ENCODE measurements at regions not wholly inside any gene's neighbourhood (a gene's known extent, or its start where the extent isn't known, plus 50 kb on each side); places are given as distances from the start of the nearest gene placed in this dataset.
A peak's percentile ranks its signal among the peaks of the same experiment; 100 is the strongest.

DNA sequence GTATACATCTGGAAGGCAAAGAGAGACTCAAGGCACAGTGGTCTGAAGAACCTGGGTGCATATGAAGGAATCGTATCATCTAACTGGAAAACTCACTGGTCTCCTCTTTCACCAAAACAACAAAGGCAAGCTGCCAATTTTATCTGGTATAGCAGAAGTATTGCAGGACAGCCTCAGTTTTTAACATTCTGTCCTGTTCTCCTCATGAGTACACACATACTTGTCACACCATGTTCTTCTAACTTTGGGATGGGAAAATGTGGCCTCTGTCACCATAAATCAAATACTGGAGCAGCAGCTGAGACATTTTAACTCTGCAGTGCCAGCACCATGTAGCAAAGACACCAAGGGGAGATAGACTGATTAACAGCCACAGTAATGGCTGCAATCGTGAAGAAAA, 199.1 kb upstream of the CNR1 start:
- Histone ChIP-seq H3K27ac (ENCODE audit: low read depth, low read length) (no peak overlapping the region), H3K9me3 (ENCODE audit: insufficient read depth, low read depth, low read length) (no peaks in the 10 kb centered on the region), H3K36me3 (ENCODE audit: insufficient read depth, low read length) (no peaks in the 10 kb centered on the region), H3K4me2 (ENCODE audit: low read length) (no peak overlapping the region), H3K27me3 (ENCODE audit: insufficient read depth, low read length) (no peaks in the 10 kb centered on the region), H3K4me1 (ENCODE audit: insufficient read depth, low read length) (peaks cover 21% of the 10 kb centered on the region), H3K9ac (ENCODE audit: low read length) (no peak overlapping the region), H3K79me2 (ENCODE audit: insufficient read depth, low read length) (no peaks in the 10 kb centered on the region), H2AFZ (ENCODE audit: low read depth, low read length) (no peak overlapping the region), H4K20me1 (ENCODE audit: insufficient read depth, low read length) (no peaks in the 10 kb centered on the region), H3K4me3 (ENCODE audit: insufficient read depth, low read depth, low read length) (no peak overlapping the region)
- Mint-ChIP-seq H3K27me3 (ENCODE audit: low read depth, unreplicated experiment) (peaks cover 4% of the 10 kb centered on the region), H3K4me3 (ENCODE audit: unreplicated experiment) (no peak overlapping the region), H3K4me1 (ENCODE audit: low read depth, unreplicated experiment) (peaks cover 24% of the 10 kb centered on the region), H3K36me3 (ENCODE audit: low read depth, unreplicated experiment) (no peaks in the 10 kb centered on the region), H3K27ac (ENCODE audit: unreplicated experiment) (no peak overlapping the region), H3K9me3 (ENCODE audit: unreplicated experiment) (peaks cover 2% of the 10 kb centered on the region)
- FAIRE-seq (no peak), DNase-seq (ENCODE audit: low read depth) (no peak)
- TF ChIP-seq EZH2 (IDR thresholded peaks at IDR 0.05; ENCODE audit: insufficient read depth, low read length): no peak
- TF ChIP-seq, protein P1, sequence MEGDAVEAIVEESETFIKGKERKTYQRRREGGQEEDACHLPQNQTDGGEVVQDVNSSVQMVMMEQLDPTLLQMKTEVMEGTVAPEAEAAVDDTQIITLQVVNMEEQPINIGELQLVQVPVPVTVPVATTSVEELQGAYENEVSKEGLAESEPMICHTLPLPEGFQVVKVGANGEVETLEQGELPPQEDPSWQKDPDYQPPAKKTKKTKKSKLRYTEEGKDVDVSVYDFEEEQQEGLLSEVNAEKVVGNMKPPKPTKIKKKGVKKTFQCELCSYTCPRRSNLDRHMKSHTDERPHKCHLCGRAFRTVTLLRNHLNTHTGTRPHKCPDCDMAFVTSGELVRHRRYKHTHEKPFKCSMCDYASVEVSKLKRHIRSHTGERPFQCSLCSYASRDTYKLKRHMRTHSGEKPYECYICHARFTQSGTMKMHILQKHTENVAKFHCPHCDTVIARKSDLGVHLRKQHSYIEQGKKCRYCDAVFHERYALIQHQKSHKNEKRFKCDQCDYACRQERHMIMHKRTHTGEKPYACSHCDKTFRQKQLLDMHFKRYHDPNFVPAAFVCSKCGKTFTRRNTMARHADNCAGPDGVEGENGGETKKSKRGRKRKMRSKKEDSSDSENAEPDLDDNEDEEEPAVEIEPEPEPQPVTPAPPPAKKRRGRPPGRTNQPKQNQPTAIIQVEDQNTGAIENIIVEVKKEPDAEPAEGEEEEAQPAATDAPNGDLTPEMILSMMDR (IDR thresholded peaks at IDR 0.05; ENCODE audit: insufficient read depth, low read depth, low read length): no peak

DNA sequence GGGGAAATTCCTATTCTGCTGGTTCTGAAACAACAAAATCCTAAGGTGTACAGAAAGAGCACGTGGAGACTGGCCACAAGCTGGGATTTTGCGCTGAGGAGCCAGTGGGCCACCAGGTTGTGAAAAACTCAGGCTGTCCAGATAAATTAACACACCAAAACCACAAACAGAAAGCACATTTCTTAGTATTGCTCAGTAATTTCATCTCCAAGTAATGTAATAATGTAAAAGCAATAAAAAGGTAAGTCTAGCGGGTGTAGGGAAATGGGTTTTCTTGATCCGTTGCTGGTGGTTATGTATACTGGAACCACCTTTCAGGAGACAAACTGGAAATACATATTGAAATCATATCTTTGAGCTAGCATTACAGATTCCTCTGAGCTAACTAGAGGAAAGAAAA, 195.6 kb upstream of the CNR1 start:
- no peaks in the 10 kb centered on the region for H3K27me3 ChIP-seq (ENCODE audit: insufficient read depth, low read length)
- no peak overlapping the region for H3K4me2 ChIP-seq (ENCODE audit: low read length)
- H2AFZ ChIP-seq (ENCODE audit: low read depth, low read length): no peak overlapping the region
- Mint-ChIP-seq H3K27me3 (ENCODE audit: low read depth, unreplicated experiment) (no peaks in the 10 kb centered on the region), H3K4me3 (ENCODE audit: unreplicated experiment) (no peak overlapping the region), H3K27ac (ENCODE audit: unreplicated experiment) (no peak overlapping the region), H3K36me3 (ENCODE audit: low read depth, unreplicated experiment) (no peaks in the 10 kb centered on the region), H3K4me1 (ENCODE audit: low read depth, unreplicated experiment) (peaks cover 21% of the 10 kb centered on the region), H3K9me3 (ENCODE audit: unreplicated experiment) (no peaks in the 10 kb centered on the region)
- no peaks in the 10 kb centered on the region for H3K36me3 ChIP-seq (ENCODE audit: insufficient read depth, low read length)
- no peaks in the 10 kb centered on the region for H4K20me1 ChIP-seq (ENCODE audit: insufficient read depth, low read length)
- no peak overlapping the region for H3K4me3 ChIP-seq (ENCODE audit: insufficient read depth, low read depth, low read length)
- no peaks in the 10 kb centered on the region for H3K79me2 ChIP-seq (ENCODE audit: insufficient read depth, low read length)
- no peak overlapping the region for H3K27ac ChIP-seq (ENCODE audit: low read depth, low read length)
- DNase-seq (ENCODE audit: low read depth) (no peak), FAIRE-seq (no peak)
- H3K4me1 ChIP-seq (ENCODE audit: insufficient read depth, low read length): peaks cover 21% of the 10 kb centered on the region
- H3K9me3 ChIP-seq (ENCODE audit: insufficient read depth, low read depth, low read length): no peaks in the 10 kb centered on the region
- H3K9ac ChIP-seq (ENCODE audit: low read length): no peak overlapping the region
- TF ChIP-seq, protein P1 (IDR thresholded peaks at IDR 0.05; ENCODE audit: insufficient read depth, low read depth, low read length): no peak
- no peak for TF ChIP-seq EZH2 (IDR thresholded peaks at IDR 0.05; ENCODE audit: insufficient read depth, low read length)

DNA sequence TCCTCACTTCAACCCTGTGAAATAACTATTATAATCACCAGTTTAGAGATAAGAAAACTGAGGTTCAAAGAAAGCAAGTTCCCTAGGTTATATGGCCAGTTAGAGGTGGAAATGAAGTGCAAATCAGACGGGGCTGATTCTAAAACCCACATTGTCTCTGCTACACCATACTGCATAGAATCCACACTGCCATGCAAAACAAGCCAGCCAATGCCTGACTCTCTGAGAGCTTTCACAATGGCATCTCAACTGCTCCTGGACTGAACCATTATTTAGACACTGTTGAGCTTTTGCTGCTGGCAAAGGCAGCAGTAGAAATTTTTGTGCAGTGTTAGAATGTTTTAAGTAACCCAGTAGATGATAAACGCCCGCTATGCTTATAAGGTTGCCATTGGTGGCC, 195.2 kb upstream of the CNR1 start:
- no peak for FAIRE-seq
- TF ChIP-seq, protein P1 (IDR thresholded peaks at IDR 0.05; ENCODE audit: insufficient read depth, low read depth, low read length): no peak
- no peak for TF ChIP-seq EZH2 (IDR thresholded peaks at IDR 0.05; ENCODE audit: insufficient read depth, low read length)
- H3K4me2 ChIP-seq (ENCODE audit: low read length): no peak overlapping the region

More for the DNA sequence above, 195.2 kb upstream of the CNR1 start:
- no peaks in the 10 kb centered on the region for H3K36me3 Mint-ChIP-seq (ENCODE audit: low read depth, unreplicated experiment)
- peaks cover 21% of the 10 kb centered on the region for H3K4me1 Mint-ChIP-seq (ENCODE audit: low read depth, unreplicated experiment)
- no peaks in the 10 kb centered on the region for H3K9me3 Mint-ChIP-seq (ENCODE audit: unreplicated experiment)
- DNase-seq (ENCODE audit: low read depth): peak; percentile 42
- Histone ChIP-seq H3K4me1 (ENCODE audit: insufficient read depth, low read length) (peaks cover 21% of the 10 kb centered on the region), H3K27me3 (ENCODE audit: insufficient read depth, low read length) (no peaks in the 10 kb centered on the region), H3K4me3 (ENCODE audit: insufficient read depth, low read depth, low read length) (no peak overlapping the region), H3K9ac (ENCODE audit: low read length) (no peak overlapping the region), H4K20me1 (ENCODE audit: insufficient read depth, low read length) (no peaks in the 10 kb centered on the region), H2AFZ (ENCODE audit: low read depth, low read length) (no peak overlapping the region), H3K36me3 (ENCODE audit: insufficient read depth, low read length) (no peaks in the 10 kb centered on the region), H3K9me3 (ENCODE audit: insufficient read depth, low read depth, low read length) (no peaks in the 10 kb centered on the region), H3K79me2 (ENCODE audit: insufficient read depth, low read length) (no peaks in the 10 kb centered on the region), H3K27ac (ENCODE audit: low read depth, low read length) (no peak overlapping the region)
- no peaks in the 10 kb centered on the region for H3K27me3 Mint-ChIP-seq (ENCODE audit: low read depth, unreplicated experiment)
- no peak overlapping the region for H3K4me3 Mint-ChIP-seq (ENCODE audit: unreplicated experiment)
- no peak overlapping the region for H3K27ac Mint-ChIP-seq (ENCODE audit: unreplicated experiment)

All from astrocyte (in vitro differentiated cells and primary cell).